ENCODE measurements at regions not wholly inside any gene's neighbourhood (a gene's known extent, or its start where the extent isn't known, plus 50 kb on each side); places are given as distances from the start of the nearest gene placed in this dataset.
"Not testable (repeated sequence)": the region's sequence is repeated elsewhere in the genome, so short reads cannot be mapped to it uniquely, and the experiment has no call there.

DNA sequence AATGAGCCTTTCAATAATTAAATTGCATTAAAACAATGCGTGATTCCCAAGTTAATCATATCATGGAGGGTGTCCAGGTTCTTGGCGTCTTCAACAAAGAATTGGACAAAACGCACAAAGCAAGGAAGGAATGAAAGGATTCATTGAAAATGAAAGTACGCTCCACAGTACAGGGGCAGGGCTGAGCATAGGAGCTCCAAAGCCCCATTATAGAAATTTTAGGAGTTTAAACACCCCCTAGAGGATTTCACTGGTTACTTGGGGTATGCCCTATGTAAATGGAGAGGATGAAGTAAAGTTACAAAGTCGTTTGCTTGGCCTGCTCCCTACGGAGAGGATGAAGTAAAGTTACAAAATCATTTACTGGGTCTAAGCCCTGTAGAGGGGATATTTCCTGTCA, 1910.4 kb downstream of the C4orf33 start:
- Histone ChIP-seq H3K4me3 (no peak overlapping the region), H3K4me1 (no peaks in the 10 kb centered on the region), H3K27ac (no peak overlapping the region), H3K9me3 (peaks cover 0 to 7% (median 0%) of the 10 kb centered on the region in 3 donors), H3K27me3 (no peaks in the 10 kb centered on the region), H3K36me3 (no peaks in the 10 kb centered on the region)
- ATAC-seq, result no peak
- WGBS, 2 donors (ENCODE audit: low coverage in 1 of 2), result 76 to 83% methylated on average over 5 to 6 of the region's 6 CpGs
- no peak for TF ChIP-seq POLR2A (IDR thresholded peaks at IDR 0.05)
- TF ChIP-seq, protein P1, sequence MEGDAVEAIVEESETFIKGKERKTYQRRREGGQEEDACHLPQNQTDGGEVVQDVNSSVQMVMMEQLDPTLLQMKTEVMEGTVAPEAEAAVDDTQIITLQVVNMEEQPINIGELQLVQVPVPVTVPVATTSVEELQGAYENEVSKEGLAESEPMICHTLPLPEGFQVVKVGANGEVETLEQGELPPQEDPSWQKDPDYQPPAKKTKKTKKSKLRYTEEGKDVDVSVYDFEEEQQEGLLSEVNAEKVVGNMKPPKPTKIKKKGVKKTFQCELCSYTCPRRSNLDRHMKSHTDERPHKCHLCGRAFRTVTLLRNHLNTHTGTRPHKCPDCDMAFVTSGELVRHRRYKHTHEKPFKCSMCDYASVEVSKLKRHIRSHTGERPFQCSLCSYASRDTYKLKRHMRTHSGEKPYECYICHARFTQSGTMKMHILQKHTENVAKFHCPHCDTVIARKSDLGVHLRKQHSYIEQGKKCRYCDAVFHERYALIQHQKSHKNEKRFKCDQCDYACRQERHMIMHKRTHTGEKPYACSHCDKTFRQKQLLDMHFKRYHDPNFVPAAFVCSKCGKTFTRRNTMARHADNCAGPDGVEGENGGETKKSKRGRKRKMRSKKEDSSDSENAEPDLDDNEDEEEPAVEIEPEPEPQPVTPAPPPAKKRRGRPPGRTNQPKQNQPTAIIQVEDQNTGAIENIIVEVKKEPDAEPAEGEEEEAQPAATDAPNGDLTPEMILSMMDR (IDR thresholded peaks at IDR 0.05), result no peak
- no peak for TF ChIP-seq EP300 (IDR thresholded peaks at IDR 0.05)
- no peak for TF ChIP-seq POLR2AphosphoS5 (IDR thresholded peaks at IDR 0.05)

DNA sequence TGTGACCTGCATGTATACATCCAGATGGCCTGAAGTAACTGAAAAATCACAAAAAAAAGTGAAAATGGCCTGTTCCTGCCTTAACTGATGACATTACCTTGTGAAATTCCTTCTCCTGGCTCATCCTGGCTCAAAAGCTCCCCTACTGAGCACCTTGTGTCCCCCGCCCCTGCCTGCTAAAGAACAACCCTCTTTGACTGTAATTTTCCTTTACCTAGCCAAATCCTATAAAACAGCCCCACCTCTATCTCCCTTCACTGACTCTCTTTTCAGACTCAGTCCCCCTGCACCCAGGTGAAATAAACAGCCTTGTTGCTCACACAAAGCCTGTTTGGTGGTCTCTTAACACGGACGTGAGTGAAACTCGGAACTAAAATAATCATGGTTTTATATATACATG, 1916.0 kb downstream of the C4orf33 start:
- not testable (repeated sequence) for H3K27me3 ChIP-seq, ATAC-seq, H3K36me3 ChIP-seq, H3K27ac ChIP-seq, H3K4me1 ChIP-seq, H3K9me3 ChIP-seq, H3K4me3 ChIP-seq
- WGBS, 2 donors (ENCODE audit: low coverage in 1 of 2), result 83 to 95% methylated on average over 2 to 4 of the region's 4 CpGs

GRCh38 chr4:131013226-131013625, 1917.3 kb downstream of the C4orf33 start:
- no peaks in the 10 kb centered on the region for H3K4me1 ChIP-seq
- H3K27ac ChIP-seq, result no peak overlapping the region
- TF ChIP-seq, protein P1 (IDR thresholded peaks at IDR 0.05), result no peak
- TF ChIP-seq EP300 (IDR thresholded peaks at IDR 0.05), result no peak
- peaks cover 0 to 7% (median 0%) of the 10 kb centered on the region in 3 donors for H3K9me3 ChIP-seq
- WGBS, 2 donors (ENCODE audit: low coverage in 1 of 2), result 25 to 36% methylated on average over 1 of the region's 1 CpG
- H3K27me3 ChIP-seq, result no peaks in the 10 kb centered on the region
- no peak overlapping the region for H3K4me3 ChIP-seq
- no peak for ATAC-seq
- no peaks in the 10 kb centered on the region for H3K36me3 ChIP-seq

GRCh38 chr4:131026771-131027170, 1930.8 kb downstream of the C4orf33 start:
- Histone ChIP-seq H3K27ac (no peak overlapping the region), H3K4me3 (no peak overlapping the region), H3K9me3 (no peaks in the 10 kb centered on the region), H3K36me3 (no peaks in the 10 kb centered on the region), H3K27me3 (no peaks in the 10 kb centered on the region), H3K4me1 (no peaks in the 10 kb centered on the region)
- WGBS, 2 donors (ENCODE audit: low coverage in 1 of 2), result 94 to 99% methylated on average over 8 to 9 of the region's 9 CpGs
- no peak for TF ChIP-seq POLR2AphosphoS5 (IDR thresholded peaks at IDR 0.05)
- no peak for TF ChIP-seq EP300 (IDR thresholded peaks at IDR 0.05)
- no peak for ATAC-seq

DNA sequence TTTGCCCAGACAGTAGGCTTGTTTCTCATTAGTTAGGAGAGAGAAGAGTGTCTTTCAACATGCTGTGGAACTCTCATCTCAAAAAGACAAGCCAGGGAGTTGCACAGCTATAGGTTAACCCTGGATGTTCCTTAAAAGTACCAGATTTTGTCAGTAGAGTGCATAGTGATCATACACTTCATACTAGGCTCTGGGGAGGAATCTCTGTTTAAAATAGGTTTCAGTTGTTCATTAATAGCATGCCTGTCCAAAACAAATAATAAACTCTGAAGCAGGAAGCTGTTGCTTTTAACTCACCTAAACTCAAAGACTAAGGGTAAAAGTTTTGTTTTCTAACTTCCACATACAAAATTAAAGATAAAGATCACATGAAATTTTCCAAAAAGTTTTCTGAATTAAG, 1948.4 kb downstream of the C4orf33 start:
- H3K4me1 ChIP-seq, result no peaks in the 10 kb centered on the region
- H3K9me3 ChIP-seq, result no peaks in the 10 kb centered on the region
- H3K4me3 ChIP-seq, result no peak overlapping the region
- no peaks in the 10 kb centered on the region for H3K36me3 ChIP-seq
- H3K27ac ChIP-seq, result no peak overlapping the region
- TF ChIP-seq EP300 (IDR thresholded peaks at IDR 0.05) (no peak), POLR2A (IDR thresholded peaks at IDR 0.05) (no peak), POLR2AphosphoS5 (IDR thresholded peaks at IDR 0.05) (no peak)
- TF ChIP-seq, protein P1 (IDR thresholded peaks at IDR 0.05), result no peak
- ATAC-seq, result no peak
- H3K27me3 ChIP-seq, result no peaks in the 10 kb centered on the region

DNA sequence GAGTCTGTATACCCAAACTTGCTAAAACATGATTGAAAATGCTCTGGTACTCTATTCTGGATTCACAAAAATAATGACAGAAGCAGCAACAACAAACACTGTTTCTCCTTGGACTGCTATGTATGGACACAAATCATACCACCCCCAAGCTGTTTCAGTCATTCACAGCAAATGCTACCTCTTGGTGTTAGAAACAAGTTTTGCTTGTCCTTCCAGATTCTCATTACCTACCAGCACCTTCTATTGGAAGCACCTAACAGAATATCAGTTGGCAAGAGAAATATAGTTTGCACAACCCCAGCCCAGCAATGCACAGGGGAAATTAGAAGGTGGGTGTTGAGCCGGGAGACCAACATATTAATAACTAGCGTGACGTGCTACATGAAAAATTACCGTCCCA, 1950.9 kb downstream of the C4orf33 start:
- WGBS, 2 donors (ENCODE audit: low coverage in 1 of 2), result 86 to 87% methylated on average over 4 of the region's 4 CpGs
- Histone ChIP-seq H3K9me3 (no peaks in the 10 kb centered on the region), H3K4me3 (no peak overlapping the region), H3K4me1 (no peaks in the 10 kb centered on the region), H3K27me3 (no peaks in the 10 kb centered on the region), H3K36me3 (no peaks in the 10 kb centered on the region), H3K27ac (no peak overlapping the region)
- no peak for ATAC-seq
- TF ChIP-seq, protein P1 (IDR thresholded peaks at IDR 0.05), result no peak
- TF ChIP-seq POLR2A (IDR thresholded peaks at IDR 0.05) (no peak), POLR2AphosphoS5 (IDR thresholded peaks at IDR 0.05) (no peak), EP300 (IDR thresholded peaks at IDR 0.05) (no peak)

All from gastroesophageal sphincter (tissue), 4 donors.